Gastroesophageal sphincter (tissue), 2 donors: ENCODE measurements at regions not wholly inside any gene's neighbourhood (a gene's known extent, or its start where the extent isn't known, plus 50 kb on each side); places are given as distances from the start of the nearest gene placed in this dataset.

Experiments
- POLR2A ChIP-seq, 2 donors: fragments of 450-650 bp; IDR thresholded peaks; one replicate each; pipeline ENCODE4 v1.6.1; 2017; ENCODE audit warnings: antibody characterized with exemption in 2 of 2, mild to moderate bottlenecking in 2 of 2, moderate library complexity in 1 of 2
- POLR2AphosphoS5 ChIP-seq: sonication (generic); formaldehyde crosslinking; IDR thresholded peaks from one replicate; pipeline ENCODE4 v1.6.1; 2017; ENCODE audit warnings: antibody characterized with exemption

- TF ChIP-seq POLR2AphosphoS5 (no peak), POLR2A (IDR thresholded peaks at IDR 0.05) (no peak)
These were observed 182.1 kb downstream of the ANKRD30B start for GRCh38 chr18:14930076-14930475.
